Stimulated activated CD4-positive, alpha-beta T cell treated with anti-CD3 and anti-CD28 coated beads, TNF-alpha, amount 100 ng/mL, for 1 hour (primary cell): ENCODE measurements at regions not wholly inside any gene's neighbourhood (a gene's known extent, or its start where the extent isn't known, plus 50 kb on each side); places are given as distances from the start of the nearest gene placed in this dataset.

Experiments used
- DNase-seq, 3 donors: peaks; one replicate each; pipeline ENCODE4 v3.0.0-alpha.2; 2020; ENCODE audit warnings: low read depth in 3 of 3, low spot score in 1 of 3

DNA sequence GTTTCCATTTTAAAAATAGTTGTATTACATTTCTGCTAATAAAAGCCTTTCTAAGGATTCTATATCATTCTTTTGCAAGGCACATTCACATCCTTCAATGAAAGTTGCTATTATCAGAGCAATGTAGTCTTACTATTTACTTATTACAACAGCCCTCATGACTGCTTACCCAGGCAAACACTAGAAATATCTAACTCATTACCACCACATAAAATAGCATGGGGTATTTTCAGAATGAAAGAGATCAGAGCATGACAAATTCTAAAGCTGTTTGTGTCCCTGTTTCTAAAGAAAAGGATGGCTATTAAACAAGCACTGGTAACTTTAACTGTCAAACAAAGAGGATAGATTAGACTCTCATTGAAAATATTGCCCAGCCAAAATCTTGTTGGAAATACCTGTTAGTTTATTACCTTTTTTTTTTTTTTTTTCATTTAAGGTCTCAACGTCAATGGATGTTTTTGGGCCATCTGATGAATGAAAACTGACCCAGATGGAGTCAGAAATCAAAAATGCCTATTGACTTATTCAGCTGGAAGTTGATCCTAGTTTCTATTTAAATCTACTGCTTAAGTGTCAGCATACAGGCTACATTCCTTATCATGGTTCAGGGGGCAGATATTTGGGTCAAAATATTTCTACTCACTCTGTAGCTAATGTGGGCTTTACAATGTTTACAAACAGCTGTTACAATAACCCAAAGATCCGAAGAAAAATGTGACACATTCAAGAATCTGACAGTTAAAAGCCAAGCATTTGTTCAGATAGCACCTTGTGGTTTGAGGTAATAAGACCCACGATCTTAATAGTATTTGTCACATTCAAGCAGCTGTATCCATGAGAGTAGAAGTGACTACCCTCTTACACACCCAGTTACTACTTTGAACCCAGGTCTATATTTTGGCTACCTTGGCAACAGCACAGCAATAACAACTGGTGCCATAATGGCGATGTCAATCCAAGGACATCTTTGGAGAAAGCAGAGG, 554.8 kb upstream of the MEF2C start:
- DNase-seq: no peak

DNA sequence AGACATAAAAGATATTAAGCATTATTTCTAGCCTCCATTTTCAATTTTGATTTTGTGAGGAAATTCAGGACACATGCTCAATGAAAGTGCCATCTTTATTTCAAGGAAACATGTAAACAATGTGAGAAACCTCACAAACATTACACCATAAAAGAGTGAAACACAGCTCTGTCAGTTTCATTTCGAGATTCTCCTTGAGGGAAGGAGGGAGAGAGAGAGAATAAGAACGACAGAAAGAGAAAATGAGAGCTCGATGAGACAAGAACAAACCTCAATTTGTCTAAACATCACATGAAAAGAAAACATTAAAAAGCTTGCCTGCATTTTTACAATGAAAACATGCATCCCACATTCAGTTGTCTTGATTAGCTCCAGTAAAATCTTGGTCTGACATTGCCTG, 553.5 kb upstream of the MEF2C start:
- DNase-seq: no peak

DNA sequence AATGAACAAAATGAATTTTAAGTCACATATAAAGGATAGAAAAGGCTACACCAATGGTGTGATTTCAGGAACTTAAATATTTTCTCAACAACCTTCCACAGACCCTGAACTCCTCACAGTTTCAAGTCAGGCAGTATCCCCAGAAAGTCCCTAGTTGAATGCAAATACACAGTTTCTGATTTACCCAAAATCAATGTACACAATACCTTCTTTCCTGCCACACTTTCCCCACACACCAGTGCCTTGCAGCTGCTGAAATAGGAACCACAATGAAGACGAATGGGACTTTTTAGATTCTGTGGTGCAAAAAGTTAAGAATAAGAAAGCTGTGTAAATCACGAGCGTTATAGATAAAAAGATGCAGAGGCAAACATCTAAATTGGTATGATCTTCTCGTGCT, 552.4 kb upstream of the MEF2C start:
- DNase-seq: no peak

DNA sequence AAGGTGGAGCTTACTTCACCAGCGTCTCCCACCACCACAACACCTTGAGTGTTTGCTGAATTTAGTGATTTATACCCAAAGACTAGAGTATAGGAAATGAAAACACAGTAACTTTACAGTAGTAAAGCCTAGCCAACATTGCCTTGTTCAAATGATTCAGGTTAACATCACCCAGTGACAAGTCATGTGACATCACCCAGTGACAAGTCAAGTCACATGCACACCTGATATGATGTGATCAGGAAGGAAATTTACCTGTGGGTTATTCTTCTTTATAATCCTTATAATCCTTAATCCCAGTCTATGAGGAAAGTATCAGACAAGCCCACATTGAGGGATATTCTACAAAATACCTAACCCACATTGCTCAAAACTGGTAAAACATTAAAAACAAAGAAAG, 545.6 kb upstream of the MEF2C start:
- DNase-seq: no peak

DNA sequence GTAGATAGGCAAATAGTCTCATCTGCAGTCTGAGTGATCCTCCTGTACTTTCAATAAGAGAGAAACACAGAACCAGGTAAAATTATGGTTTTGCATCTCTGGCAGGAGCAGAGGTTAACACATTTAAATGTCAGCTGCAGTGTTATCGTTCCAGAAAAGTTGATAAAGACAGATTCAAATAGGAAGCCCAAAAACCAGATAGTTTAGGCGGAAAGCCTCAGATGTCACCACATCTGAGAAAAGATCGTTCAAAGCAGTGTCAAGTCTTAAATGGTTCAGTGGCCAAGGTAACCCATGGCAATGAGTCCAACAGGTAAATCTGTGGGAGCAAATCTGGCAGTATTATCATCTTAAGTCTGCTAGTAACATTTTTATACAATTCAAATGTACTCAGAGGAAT, 542.1 kb upstream of the MEF2C start:
- no peak for DNase-seq

DNA sequence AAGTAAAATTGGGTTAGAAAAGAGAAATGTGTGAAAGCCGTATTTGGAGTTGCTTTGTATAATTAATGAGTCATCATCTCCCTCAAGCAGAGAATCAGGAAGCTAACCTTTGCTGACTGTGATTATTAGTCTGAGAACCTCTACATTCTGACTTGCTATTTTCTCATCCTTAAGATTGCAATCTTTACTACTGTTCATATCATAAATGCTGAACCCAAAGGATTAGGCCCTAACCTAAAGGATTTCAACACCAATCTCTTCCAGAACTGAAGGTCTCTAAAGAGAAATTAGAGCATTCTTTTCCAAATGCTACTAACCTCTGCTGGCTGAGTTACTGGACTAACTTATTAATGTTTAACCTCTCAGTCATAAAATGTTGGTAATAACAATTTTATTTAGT, 538.1 kb upstream of the MEF2C start:
- DNase-seq: no peak

DNA sequence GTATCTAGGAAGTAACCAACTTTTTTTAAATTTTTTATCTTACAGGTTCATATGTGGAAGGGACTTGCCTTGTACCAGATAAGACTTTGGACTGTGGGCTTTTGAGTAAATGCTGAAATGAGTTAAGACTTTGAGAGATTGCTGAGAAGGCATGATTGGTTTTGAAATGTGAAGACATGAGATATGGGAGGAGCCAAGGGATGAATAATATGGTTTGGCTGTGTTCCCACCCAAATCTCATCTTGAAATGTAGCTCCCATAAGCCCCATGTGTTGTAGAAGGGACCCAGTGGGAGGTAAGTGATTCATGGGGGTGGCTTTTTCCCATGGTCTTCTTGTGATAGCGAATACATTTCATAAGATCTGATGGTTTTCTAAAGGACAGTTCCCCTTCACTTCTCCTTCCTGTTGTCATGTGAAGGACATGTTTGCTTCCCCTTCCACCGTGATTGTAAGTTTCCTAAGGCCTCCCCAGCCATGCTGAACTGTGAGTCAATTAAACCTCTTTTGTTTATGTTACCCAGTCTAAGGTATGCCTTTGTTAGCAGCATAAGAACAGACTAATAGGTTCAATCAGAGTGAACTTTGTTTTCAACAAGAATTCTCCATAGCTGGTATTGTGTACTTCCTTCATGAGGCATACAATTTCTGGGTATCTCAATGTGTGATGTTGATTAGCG, 535.6 kb upstream of the MEF2C start:
- no peak for DNase-seq

DNA sequence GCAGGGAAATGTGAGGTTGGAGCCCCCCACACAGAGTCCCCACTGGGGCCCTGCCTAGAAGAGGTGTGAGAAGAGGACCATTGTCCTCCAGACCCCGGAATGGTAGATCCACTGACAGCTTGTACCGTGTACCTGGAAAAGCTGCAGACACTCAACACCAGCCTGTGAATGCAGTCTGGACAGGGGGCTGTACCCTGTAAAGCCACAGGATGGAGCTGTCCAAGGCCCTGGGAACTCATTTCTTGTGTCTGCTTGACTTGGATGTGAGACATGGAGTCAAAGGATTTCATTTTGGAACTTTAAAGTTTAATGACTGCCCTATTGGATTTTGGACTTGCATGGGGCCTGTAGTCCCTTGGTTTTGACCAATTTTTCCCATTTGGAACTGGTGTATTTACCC, 535.0 kb upstream of the MEF2C start:
- no peak for DNase-seq

DNA sequence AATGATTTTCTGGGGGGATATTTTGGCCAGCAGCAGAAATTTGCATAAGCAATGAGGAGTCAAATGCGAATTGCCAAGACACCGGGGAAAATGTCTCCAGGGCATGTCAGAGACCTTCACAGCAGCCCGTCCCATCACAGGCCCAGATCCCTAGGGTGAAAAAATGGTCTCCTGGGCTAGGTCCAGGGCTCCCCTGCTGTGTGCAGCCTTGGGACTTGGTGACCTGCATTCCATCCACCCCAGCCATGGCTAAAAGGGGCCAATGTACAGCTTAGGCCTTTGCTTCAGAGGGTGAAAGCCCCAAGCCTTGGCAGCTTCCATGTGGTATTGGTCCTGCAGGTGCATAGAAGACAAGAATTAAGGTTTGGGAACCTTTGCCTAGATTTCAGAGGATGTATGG, 534.5 kb upstream of the MEF2C start:
- no peak for DNase-seq

DNA sequence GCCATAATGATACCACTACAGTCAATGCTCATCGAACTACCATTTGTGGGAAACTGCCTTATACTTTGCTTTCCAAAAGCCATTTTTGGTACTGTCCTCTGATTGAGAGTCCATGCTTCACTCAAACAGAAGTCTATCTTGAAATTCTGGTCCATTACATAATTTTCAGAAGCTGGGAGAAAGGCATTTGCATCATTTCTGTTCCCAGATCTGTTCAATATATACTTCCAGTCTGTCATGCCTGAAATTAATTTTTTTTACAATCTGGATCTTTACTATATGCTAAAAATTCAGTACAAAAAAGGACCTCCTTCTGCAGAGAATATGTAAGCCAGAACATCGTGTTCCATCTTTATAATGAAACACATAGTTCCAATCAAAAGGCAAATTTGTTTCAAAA, 528.9 kb upstream of the MEF2C start:
- DNase-seq: no peak

DNA sequence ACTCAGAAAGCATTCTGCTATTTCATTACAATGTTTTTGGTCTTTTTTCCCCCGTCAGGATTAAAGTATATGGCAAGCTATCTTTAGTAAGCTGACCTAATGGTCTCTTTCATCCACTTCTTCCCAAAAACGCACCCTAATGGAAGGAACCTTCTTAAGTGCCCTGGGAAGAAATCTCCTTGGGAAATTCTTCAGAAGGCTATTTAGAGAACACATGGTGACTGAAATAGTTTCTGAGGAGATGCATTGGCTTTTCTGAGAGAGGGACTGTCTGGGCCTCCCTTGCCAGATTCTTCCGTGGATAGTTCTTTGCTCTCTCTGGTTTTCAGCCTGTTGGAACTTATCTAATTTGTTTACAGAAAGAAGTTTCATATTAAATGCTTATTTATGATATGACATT, 524.1 kb upstream of the MEF2C start:
- no peak for DNase-seq

DNA sequence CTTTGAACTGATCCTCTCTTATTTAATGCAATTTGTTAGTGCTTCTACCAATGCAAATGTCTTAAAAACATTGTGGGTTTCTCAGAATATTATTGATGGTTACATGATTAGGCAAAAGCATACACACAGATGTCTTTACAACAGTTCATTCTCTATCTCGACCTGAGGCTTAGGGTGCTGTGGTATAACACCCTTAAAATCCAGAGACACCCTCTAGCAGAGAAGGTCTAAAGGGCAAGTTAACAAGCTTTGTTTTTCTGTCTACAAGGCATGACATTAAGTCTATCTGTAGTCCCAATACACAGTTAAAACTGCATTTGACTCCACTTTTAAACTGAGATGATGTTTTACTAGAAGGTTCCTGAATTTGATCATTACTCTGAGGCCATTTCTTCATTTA, 518.7 kb upstream of the MEF2C start:
- no peak for DNase-seq

DNA sequence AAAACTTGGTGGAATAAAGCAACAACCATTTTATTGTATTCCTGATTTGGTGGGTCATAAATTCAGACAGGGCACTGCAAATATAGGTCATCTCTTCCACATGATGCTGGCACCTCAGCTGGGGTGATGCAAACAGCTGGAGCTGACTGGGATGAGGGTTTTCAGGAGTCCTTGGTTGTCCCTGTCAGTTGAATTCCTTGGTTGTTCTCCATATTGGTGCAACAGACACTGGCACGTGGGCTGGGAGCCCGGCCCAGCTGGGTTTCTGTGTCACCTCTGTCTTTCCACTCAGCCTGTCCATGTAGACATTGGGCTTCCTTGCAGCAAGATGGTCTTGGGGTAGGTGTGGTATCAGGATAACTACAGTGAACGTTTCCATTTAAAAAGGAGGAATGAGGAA, 518.0 kb upstream of the MEF2C start:
- no peak for DNase-seq

DNA sequence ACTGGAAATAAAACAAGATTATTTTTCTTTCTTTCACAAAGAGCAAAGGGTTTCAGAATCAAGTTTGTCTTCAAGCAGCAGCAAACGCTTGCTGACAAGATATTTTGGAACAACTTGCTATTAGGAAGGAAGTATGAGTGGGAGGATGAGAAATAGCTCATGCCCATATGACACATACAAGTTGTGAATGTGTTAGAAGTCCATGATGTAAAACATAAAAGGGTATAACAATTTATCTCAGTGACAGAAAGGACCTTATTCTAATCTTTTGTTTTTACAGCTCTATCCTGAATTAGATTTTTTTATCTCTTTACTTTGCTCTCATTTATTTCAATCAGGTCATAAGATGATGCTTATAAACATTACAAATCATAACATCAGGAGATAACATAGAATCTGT, 516.6 kb upstream of the MEF2C start:
- no peak for DNase-seq

DNA sequence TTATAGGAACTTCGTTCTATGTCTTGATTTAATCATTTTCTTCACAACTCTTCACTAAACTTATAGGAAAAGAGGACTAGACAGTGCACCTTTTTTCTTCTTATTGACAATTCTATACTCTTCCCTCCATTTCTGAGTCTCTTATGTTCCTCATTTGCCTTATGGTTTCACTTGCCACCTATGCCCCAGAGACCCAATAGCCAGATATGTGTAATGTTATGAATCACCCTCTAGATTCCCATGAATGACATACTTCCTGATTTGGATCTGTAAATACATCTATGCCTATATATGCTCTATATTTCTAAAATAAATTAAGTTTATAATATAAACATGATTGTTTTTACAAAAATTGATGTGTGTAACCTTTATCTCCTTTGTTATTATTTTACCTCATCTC, 514.1 kb upstream of the MEF2C start:
- no peak for DNase-seq

DNA sequence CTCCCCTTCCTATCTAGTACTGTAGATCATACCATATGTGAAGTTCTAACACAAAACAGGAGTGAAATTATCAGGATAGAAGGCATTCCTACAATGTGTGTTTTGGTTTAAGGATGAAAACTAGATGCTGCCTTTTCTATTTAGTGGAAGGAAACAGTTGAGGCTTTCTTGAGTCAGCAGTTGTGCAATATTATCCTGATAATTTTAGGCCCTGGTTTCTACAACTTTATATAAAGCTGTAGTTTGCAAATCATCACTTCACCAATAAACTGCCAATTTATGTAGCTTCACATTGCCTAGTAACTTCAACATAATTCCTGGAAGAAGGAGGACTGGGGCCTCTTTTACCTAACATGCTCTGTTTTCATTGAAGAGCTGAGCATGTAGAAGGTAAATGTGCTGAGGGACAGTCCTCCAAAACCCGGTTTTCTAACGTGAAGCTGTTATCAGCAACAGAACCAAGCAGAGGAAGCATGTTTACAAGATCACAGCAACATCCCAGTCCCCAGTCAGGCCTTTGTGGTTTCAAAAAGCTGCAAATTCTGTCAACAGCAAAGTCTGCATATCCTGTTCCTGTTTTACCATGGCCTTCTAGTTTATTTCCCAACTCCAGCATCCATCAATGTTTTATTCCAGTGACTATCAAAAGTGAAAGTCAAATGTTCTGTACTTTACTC, 513.4 kb upstream of the MEF2C start:
- no peak for DNase-seq

DNA sequence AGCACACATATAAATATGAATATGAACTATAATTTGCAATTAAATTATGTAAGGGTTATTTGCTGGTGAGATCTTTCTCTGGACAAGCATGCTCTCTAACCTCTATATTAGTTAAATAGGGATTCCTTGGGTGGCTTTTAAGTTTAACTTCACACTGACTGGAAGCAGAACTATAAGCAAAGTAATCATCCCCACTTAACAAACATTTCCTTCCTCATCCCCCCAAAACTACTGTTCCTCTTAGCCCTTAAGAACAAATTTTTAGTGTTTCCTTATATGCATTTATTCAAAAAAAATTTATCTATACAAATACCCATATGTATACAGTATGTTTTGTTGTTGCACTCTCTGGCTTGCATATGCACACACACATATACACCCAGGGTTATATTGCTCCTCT, 512.1 kb upstream of the MEF2C start:
- no peak for DNase-seq

DNA sequence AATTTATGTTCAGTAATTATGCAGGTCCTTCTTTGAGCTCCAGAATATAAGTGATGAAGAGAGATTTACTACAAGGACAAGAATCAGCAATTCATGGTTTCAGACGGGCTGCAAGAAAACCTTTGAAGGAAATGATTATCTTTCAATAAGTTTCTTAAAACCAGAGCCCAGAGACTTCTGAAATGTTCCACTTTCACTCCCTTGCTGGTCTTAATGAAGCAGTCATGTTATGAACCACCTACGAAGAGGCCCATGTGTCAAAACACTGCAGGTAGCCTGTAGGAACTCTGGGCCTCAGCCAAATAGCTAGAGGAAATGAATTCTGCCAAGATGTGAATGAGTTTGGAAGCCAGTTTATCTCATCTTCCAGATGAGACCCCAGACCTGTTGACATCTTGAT, 505.9 kb upstream of the MEF2C start:
- no peak for DNase-seq

DNA sequence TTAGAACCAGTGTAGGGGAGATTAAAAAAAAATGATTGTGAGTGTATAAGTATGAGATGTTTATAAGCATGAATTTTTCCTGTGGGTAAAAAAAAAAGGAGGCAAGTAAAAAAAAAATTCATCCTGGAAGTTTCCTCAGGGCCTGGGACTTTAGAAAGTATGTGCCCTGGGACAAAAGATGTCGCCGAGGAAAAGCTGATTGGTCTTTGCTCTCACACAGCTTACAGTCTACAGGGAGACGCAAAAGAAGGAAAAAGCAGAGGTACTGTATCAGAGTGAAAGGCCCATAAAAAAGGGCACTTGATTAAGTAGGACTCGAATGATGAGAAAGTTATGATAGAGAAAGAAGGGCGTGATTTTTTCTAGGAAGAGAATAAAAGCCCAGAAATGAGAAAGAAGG, 501.4 kb upstream of the MEF2C start:
- no peak for DNase-seq

DNA sequence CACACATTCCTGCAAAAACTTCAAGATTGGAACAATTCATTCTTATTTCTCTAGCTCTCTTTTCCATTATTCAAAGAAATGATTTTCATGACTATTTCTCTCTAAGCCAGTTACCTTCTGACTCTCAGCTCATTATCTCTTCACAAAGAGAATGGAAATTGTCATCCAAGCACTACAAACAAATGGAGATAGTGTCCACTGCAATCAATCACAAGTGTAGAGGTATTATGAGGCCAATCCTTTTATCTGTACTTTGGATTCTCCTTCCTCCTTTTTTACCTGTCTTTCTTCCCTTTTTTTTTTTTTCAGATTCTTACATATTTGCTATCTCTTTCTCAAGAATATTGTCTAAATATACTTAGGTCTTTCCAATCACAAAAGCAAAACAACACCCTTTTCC, 497.7 kb upstream of the MEF2C start:
- no peak for DNase-seq

DNA sequence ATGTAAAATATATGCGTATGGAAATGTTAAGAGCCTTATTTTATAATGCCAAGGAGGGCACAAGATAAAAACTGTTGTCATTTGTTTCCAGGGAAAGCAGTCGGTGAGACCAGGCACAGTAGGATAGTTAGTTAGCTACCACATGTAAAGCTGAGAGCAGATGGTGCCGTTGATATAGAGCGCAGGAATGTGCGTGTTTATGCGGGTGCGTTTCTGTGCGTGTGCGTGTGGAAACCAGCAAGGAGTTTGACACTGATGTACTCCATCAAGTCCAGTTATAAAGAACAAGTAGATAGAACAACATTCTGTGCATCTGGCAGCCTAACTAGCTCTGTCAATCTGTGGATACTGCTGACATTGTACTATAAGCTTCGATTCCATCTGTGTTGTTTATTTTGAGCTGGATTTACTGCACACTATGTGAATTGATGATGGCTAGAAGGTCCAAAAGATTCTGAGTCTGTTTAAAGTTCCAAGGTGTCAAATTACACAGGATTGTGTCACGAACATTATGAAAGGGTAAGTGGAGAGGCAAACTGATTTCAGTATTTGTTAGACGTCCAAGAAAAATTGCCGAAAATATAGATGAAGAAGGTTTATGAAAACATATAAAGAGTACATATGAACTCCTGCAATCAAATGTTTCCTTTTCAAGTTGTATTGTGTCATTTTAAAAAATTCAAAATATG, 494.9 kb upstream of the MEF2C start:
- no peak for DNase-seq
